K562 (cell line): ENCODE measurements at regions not wholly inside any gene's neighbourhood (a gene's known extent, or its start where the extent isn't known, plus 50 kb on each side); places are given as distances from the start of the nearest gene placed in this dataset.

ENCODE experiments used
- ATAC-seq: fragments of 200-7000 bp; cut with Tn5 transposase; 3 replicates; pipeline ENCODE4 v1.9.1; 2020; ENCODE audit warnings: moderate library complexity
- BruUV-seq: library from RNA; stranded (reverse); fragments of 400-500 nt; replicated peaks from 2 replicates; lab custom pipeline; 2021; lab: Mats Ljungman, UMichigan
- CTCF ChIA-PET: fragments of 300-600 bp; formaldehyde crosslinking; extraction: SDS; loops from one replicate; lab custom pipeline; 2021; ENCODE audit warnings: low intra/inter-chr PET ratio; lab: Yijun Ruan, JAX
- POLR2A ChIA-PET: fragments of 300-600, 350-650 bp; sonication (Branson Sonifier 250); formaldehyde crosslinking; extraction: SDS; loops from one replicate; lab custom pipeline; 2021; ENCODE audit warnings: antibody characterized with exemption, inconsistent platforms; lab: Yijun Ruan, JAX
- DNase-seq, 4 experiments: peaks; one replicate each; pipeline versions ENCODE4 v3.0.0 to v3.0.0-alpha.2; 2011 to 2018; ENCODE audit warnings: low spot score in 3 of 4, mixed read lengths in 3 of 4; ENCODE audit errors: extremely low read depth in 1 of 4
- FAIRE-seq: peaks from 2 replicates; lab custom pipeline; 2011; peaks lifted over from hg19 to GRCh38; lab: Jason Lieb, UNC
- H2AFZ ChIP-seq: 2 replicates; pipeline ENCODE4 v1.6.0; 2011; ENCODE audit warnings: low read depth, low read length, control low read depth, inconsistent platforms
- H3K27ac ChIP-seq: fragments of 200-600 bp; 3 replicates; pipeline ENCODE4 v1.8.0; 2011; ENCODE audit warnings: low read depth, mild to moderate bottlenecking, control low read depth, inconsistent platforms, low read length, moderate library complexity, mixed read lengths; ENCODE audit errors: extremely low read depth
- H3K27me3 ChIP-seq, 2 experiments: fragments of 300-600 bp in 1 of 2; 2 replicates in 1 of 2; 3 replicates in 1 of 2; pipeline versions ENCODE4 v1.6.0 to v1.8.0; 2011; ENCODE audit warnings: inconsistent platforms in 2 of 2, low read length in 2 of 2, mild to moderate bottlenecking in 1 of 2, mixed read lengths in 1 of 2, moderate library complexity in 1 of 2; ENCODE audit not compliant: control insufficient read depth in 2 of 2, insufficient read depth in 2 of 2
- H3K36me3 ChIP-seq: fragments of 300-600 bp; 3 replicates; pipeline ENCODE4 v1.8.0; 2011; ENCODE audit warnings: mild to moderate bottlenecking, low read length, inconsistent platforms; ENCODE audit not compliant: control insufficient read depth, insufficient read depth
- H3K4me1 ChIP-seq, 2 experiments: fragments of 200-600 bp in 1 of 2; replicated peaks in 1 of 2; 2 replicates in 1 of 2; 3 replicates in 1 of 2; pipeline versions ENCODE4 v1.5.1 to v1.8.0; 2011; ENCODE audit warnings: inconsistent platforms in 2 of 2, low read length in 2 of 2, mild to moderate bottlenecking in 1 of 2, mixed read lengths in 1 of 2, moderate library complexity in 1 of 2; ENCODE audit not compliant: control insufficient read depth in 2 of 2, insufficient read depth in 2 of 2
- H3K4me2 ChIP-seq: 2 replicates; pipeline ENCODE4 v1.6.1; 2011; ENCODE audit warnings: low read length, control low read depth, inconsistent platforms, mixed read lengths; ENCODE audit not compliant: insufficient read depth
- H3K4me3 ChIP-seq: fragments of 200-600 bp; sonication (generic), shearing (Covaris generic); 2 replicates; pipeline ENCODE4 v1.5.1; 2016; ENCODE audit warnings: control low read depth, inconsistent platforms
- H3K79me2 ChIP-seq: fragments of 200-600 bp; 3 replicates; pipeline ENCODE4 v1.8.0; 2011; ENCODE audit warnings: low read length, inconsistent platforms; ENCODE audit not compliant: control insufficient read depth, insufficient read depth
- H3K9ac ChIP-seq, 2 experiments: 2 replicates each; pipeline versions ENCODE4 v1.6.0 to v1.6.1; 2011; ENCODE audit warnings: low read depth in 2 of 2, low read length in 2 of 2, control low read depth in 1 of 2, inconsistent platforms in 1 of 2, mild to moderate bottlenecking in 1 of 2, mixed read lengths in 1 of 2; ENCODE audit not compliant: insufficient read depth in 1 of 2
- H3K9me1 ChIP-seq: one replicate; pipeline ENCODE4 v1.6.0; 2011; ENCODE audit warnings: inconsistent platforms, mild to moderate bottlenecking, low read length, moderate library complexity; ENCODE audit not compliant: control insufficient read depth, insufficient read depth
- H3K9me3 ChIP-seq: replicated peaks from 2 replicates; pipeline ENCODE4 v1.5.1; 2011; ENCODE audit warnings: low read depth, low read length, inconsistent platforms; ENCODE audit not compliant: control insufficient read depth, insufficient read depth
- H4K20me1 ChIP-seq: replicated peaks from 2 replicates; pipeline ENCODE4 v1.6.1; 2011; ENCODE audit warnings: low read length, inconsistent platforms, mixed read lengths; ENCODE audit not compliant: control insufficient read depth, insufficient read depth
- HIVEP1 ChIP-seq: fragments of 250-450 bp; sonication (Bioruptor Pico); IDR thresholded peaks from 2 replicates; pipeline ENCODE4 v1.4.0; 2020; ENCODE audit warnings: mild to moderate bottlenecking
- LEF1 ChIP-seq: fragments of 450-650 bp; IDR thresholded peaks from 2 replicates; pipeline ENCODE4 v1.6.1; 2016; ENCODE audit warnings: mild to moderate bottlenecking
- MTA2 ChIP-seq: fragments of 450-650 bp; IDR thresholded peaks from 2 replicates; pipeline ENCODE4 v1.6.1; 2016; ENCODE audit warnings: low read depth
- SLC30A9 ChIP-seq: fragments of 250-450 bp; sonication (Bioruptor Pico); IDR thresholded peaks from 2 replicates; pipeline ENCODE4 v1.8.0; 2022; ENCODE audit warnings: mild to moderate bottlenecking, moderate library complexity
- TAF1 ChIP-seq: IDR thresholded peaks from 2 replicates; pipeline ENCODE4 v1.6.1; 2011; ENCODE audit warnings: mild to moderate bottlenecking, low read length, moderate library complexity; ENCODE audit not compliant: insufficient read depth, control insufficient read depth, severe bottlenecking; ENCODE audit errors: extremely low read depth
- ZBTB34 ChIP-seq: fragments of 250-450 bp; sonication (Bioruptor Pico); IDR thresholded peaks from 2 replicates; pipeline ENCODE4 v1.8.0; 2021; ENCODE audit warnings: mild to moderate bottlenecking, moderate library complexity
- ZC3H11A ChIP-seq: IDR thresholded peaks from 2 replicates; pipeline ENCODE4 v1.6.1; 2012; ENCODE audit warnings: low read depth, low read length, improper control_type of control experiment
- WGBS: fragments of 100-300 bp; shearing (Covaris generic); methylation state at CpG from one replicate; pipeline ENCODE4 v1.1.6; 2016; ENCODE audit warnings: low coverage, mixed read lengths; ENCODE audit not compliant: insufficient coverage; ENCODE audit errors: missing lambda C conversion rate; 5-methylcytosine and 5-hydroxymethylcytosine counted together
- in situ Hi-C: fragments of 300-500 bp; cut with MboI; formaldehyde crosslinking; loops from 4 replicates; pipeline ENCODE4 v1.15.0; 2018; ENCODE audit warnings: inconsistent platforms, mixed read lengths
- intact Hi-C: fragments of 100-400 bp; cut with micrococcal nuclease; formaldehyde crosslinking; loops from 2 replicates; pipeline ENCODE4 v1.14.2; 2022

- in situ Hi-C loops, result loop anchor here (25.0 kb wide), 1 partner anchor 268 kb away; no protein-coding TSS in a partner anchor
- intact Hi-C loops, result loop anchor here (10.0 kb wide), 1 partner anchor 680 kb away; no protein-coding TSS in a partner anchor
- CTCF ChIA-PET, result no interaction called here
- no TSS peak for BruUV-seq
- 3% methylated on average over 4 of the region's 12 CpGs for WGBS
- no peak for ATAC-seq
- no peaks in the 10 kb centered on the region for H3K4me1 ChIP-seq
- peaks cover 2 to 19% of the 10 kb centered on the region in 2 experiments; a peak in 3 of 5 replicates for H3K27me3 ChIP-seq
- POLR2A ChIA-PET, result interaction anchor here (0.6 kb wide), 1 partner anchor 68 kb away, joined by 4 read pairs; no protein-coding TSS in a partner anchor
- H3K9ac ChIP-seq, result no peak overlapping the region
- no peak for FAIRE-seq
- H4K20me1 ChIP-seq, result no peaks in the 10 kb centered on the region
- no peaks in the 10 kb centered on the region for H3K79me2 ChIP-seq
- no peak overlapping the region for H3K4me2 ChIP-seq
- no peak for DNase-seq
- H2AFZ ChIP-seq, result no peak overlapping the region
- no peaks in the 10 kb centered on the region for H3K9me1 ChIP-seq
- TF ChIP-seq SLC30A9 (CRISPR knock-in tag), result no peak
- TF ChIP-seq ZC3H11A, result no peak
- TF ChIP-seq MTA2, result no peak
- no peak for TF ChIP-seq TAF1
- no peak for TF ChIP-seq LEF1
- TF ChIP-seq HIVEP1 (CRISPR knock-in tag), result no peak
- TF ChIP-seq ZBTB34 (CRISPR knock-in tag), result no peak
- TF ChIP-seq, all 486 proteins: peak for 0
- H3K4me3 ChIP-seq, result no peak overlapping the region
- H3K36me3 ChIP-seq, result no peaks in the 10 kb centered on the region
- H3K9me3 ChIP-seq, result no peaks in the 10 kb centered on the region
- no peak overlapping the region for H3K27ac ChIP-seq
These were observed 782.9 kb downstream of the BRD1 start for GRCh38 chr22:49044776-49045175.
